Fibroblast of mammary gland (primary cell): ENCODE measurements at regions not wholly inside any gene's neighbourhood (a gene's known extent, or its start where the extent isn't known, plus 50 kb on each side); places are given as distances from the start of the nearest gene placed in this dataset.

ENCODE experiments used
- DNase-seq: peaks from one replicate; pipeline ENCODE4 v3.0.0-alpha.2; 2010; ENCODE audit warnings: low read depth
- H3K4me3 ChIP-seq: 2 replicates; pipeline ENCODE4 v1.5.1; 2011; ENCODE audit warnings: low read depth, mild to moderate bottlenecking, low read length, moderate library complexity; ENCODE audit not compliant: control insufficient read depth
- TF ChIP-seq, protein P1 (sequence below): conservative IDR thresholded peaks from 2 replicates; pipeline ENCODE4 v1.5.1; 2011; ENCODE audit warnings: low read depth, low read length, inconsistent platforms; ENCODE audit not compliant: control insufficient read depth, insufficient read depth

DNA sequence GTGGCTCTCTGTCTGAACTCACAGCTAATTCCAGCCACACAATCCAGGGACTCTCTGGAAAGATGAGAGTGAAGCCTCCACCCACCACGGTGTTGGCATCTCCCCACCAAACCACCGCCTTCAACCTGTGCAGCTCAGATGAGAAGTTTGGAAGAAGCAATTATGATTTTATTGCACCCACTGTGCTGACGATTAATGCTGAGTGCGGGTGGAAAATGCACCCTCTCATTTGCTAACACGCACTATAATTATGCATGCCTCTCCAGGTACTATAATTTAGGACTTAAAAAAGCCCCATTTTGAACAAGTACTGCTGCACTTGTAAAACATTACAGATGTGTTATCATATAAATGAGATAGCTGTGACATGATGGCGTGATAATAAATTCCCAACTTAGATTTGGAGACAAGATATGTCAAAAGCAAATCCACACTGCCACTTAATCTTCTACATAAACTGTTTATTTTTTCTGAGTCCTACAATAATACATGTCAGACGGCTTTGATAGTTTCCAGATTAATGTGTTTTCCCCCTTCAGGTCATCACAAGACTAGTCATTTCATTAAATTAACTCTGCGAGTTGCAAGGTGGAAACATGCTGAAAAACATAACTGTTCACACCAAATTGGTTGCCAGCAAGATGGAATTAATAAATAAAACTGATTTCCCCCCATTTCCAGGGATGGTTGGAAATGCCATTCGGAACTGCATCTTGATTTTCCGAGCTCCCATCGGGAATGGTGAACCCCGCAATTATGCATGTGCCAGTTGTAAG lies 466.5 kb upstream of the MAF start:
- H3K4me3 ChIP-seq = no peak overlapping the region
- DNase-seq = no peak
- TF ChIP-seq, protein P1, sequence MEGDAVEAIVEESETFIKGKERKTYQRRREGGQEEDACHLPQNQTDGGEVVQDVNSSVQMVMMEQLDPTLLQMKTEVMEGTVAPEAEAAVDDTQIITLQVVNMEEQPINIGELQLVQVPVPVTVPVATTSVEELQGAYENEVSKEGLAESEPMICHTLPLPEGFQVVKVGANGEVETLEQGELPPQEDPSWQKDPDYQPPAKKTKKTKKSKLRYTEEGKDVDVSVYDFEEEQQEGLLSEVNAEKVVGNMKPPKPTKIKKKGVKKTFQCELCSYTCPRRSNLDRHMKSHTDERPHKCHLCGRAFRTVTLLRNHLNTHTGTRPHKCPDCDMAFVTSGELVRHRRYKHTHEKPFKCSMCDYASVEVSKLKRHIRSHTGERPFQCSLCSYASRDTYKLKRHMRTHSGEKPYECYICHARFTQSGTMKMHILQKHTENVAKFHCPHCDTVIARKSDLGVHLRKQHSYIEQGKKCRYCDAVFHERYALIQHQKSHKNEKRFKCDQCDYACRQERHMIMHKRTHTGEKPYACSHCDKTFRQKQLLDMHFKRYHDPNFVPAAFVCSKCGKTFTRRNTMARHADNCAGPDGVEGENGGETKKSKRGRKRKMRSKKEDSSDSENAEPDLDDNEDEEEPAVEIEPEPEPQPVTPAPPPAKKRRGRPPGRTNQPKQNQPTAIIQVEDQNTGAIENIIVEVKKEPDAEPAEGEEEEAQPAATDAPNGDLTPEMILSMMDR = no peak

DNA sequence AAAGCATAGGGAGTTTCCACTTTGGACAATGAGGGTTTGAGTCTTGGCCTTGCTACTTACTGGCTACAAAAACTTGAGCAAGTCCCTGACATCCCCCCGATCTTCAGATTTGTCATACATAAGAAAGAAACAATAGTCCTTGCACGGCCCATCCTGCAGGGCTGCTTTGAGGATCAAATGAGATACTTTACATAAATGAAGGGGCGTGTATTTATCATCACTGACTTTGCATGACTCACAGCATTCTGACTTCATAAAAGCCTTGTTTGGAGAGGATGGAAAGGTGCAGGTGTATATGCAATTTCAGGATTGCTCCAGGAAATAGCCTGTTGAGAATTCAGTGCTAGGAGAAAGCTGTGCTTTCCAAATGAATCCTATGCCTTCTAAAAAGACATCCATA lies 465.0 kb upstream of the MAF start:
- H3K4me3 ChIP-seq = no peak overlapping the region
- TF ChIP-seq, protein P1 = no peak
- no peak for DNase-seq

DNA sequence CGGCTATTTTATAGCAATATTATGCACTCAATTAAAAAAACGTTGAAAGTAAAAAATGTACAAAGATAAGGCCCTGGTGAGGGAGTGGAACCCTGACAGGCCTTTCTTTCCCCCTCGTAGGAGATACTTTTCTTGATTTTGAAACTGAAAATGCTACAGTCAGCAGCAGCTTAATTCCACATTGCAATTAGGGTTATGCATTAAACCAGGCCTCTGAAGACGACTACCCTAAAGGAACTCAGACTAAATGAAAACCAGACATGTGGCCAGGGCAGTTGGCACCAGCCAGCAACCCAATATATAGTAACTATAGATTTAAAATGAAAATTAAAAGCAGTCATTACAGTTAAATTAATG lies 463.2 kb upstream of the MAF start:
- DNase-seq = no peak
- TF ChIP-seq, protein P1 = no peak
- no peak overlapping the region for H3K4me3 ChIP-seq

DNA sequence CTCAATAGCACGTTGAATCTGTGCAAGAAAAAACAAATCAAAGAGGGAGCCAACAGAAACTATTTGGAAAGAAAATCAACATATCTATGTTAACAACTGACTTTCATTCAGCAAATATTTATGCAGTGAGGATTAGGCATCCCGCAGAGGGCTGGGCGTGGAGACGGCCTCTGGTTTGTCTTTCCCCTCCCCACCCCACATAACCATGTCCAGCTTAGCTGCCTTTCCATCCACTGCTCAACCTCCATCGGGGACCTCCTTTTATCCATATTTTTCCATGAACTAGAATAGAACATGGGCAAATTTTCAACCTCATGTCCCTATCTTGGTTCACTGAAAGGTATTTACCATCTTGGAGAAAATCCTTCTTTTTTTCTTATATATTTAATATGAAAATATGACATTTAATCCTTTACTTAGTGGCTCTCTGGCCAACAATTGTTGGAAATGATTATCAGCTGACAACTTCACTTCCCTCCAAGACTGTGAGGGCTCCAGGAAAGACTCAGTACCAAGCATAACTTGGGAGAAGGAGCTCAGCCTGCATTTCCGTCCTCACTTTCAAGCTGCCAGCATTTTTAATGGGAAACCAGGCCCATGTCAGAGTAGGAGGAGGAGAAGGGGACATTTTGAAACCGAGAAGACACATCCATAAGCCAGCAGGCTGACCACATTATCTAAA lies 462.6 kb upstream of the MAF start:
- no peak for DNase-seq
- TF ChIP-seq, protein P1 = no peak
- no peak overlapping the region for H3K4me3 ChIP-seq

DNA sequence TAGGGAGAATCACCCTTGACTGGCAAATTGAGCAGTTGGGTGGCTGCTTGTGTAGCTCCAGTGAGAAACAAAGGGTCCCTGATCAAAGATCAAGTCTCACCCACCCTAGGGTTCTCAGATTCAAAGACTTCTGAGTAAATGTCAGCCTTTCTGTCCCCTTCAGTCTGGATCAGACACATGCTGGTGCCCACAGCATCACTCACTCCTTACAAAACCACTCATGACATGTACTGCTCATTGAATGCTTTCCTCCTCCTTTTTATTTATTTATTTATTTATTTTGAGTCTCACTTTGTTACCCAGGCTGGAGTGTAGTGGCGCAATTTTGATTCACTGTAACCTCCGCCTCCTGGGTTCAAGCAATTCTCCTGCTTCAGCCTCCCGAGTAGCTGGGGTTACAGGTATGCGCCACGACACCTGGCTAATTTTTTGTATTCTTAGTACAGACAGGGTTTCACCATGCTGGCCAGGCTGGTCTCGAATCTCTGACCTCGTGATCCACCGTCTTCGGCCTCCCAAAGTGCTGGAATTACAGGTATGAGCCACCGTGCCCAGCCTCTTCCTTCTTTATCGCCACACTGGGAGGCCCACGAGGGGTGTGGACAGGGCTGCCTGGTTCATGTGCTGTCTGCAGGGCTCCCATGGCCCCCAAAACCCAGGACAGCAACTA lies 462.0 kb upstream of the MAF start:
- H3K4me3 ChIP-seq = no peak overlapping the region
- TF ChIP-seq, protein P1 = no peak
- no peak for DNase-seq

DNA sequence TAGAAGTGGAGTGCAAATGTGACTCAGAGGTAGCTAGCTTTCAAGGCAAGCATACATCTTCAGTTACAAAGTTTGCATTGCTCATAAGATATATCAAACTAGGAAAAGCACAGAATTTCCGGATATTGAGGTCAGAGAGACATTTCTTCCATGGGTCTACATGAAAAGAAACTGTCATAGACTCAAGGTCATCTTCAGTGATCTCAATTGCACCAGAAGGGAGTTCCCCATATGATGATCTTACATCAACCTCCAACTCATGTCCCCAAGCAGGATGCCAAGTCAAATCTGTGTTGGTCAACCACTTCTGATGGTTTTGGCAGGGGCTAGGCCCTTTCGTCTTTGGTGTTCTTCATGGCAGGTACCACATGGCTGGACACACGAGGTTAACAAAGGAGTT lies 459.9 kb upstream of the MAF start:
- TF ChIP-seq, protein P1 = no peak
- no peak overlapping the region for H3K4me3 ChIP-seq
- no peak for DNase-seq
